A549 (cell line): ENCODE measurements at regions not wholly inside any gene's neighbourhood (a gene's known extent, or its start where the extent isn't known, plus 50 kb on each side); places are given as distances from the start of the nearest gene placed in this dataset.

Experiments
- ATAC-seq, 2 experiments: fragments of 200-7000 bp in 1 of 2; fragments of >200 bp in 1 of 2; cut with Nextera tagmentation in 1 of 2; cut with Tn5 transposase in 1 of 2; 3 replicates each; pipeline versions ENCODE4 v1.8.0 to v1.9.1; 2018 to 2020; ENCODE audit warnings: mild to moderate bottlenecking in 1 of 2, moderate library complexity in 1 of 2
- CTCF ChIA-PET: fragments of 300-600 bp; sonication (Branson Sonifier 250); formaldehyde crosslinking; extraction: SDS; loops from one replicate; lab custom pipeline; 2021; ENCODE audit warnings: antibody characterized with exemption, inconsistent platforms; lab: Yijun Ruan, JAX
- POLR2A ChIA-PET: fragments of 350-600 bp; formaldehyde crosslinking; extraction: SDS; loops from one replicate; lab custom pipeline; 2021; ENCODE audit warnings: antibody characterized with exemption, inconsistent platforms; lab: Yijun Ruan, JAX
- DNase-seq, 2 experiments: peaks; one replicate each; pipeline versions ENCODE4 v3.0.0 to v3.0.0-alpha.2; 2011 to 2016; ENCODE audit warnings: low read depth in 1 of 2, low spot score in 1 of 2
- FAIRE-seq: peaks from 2 replicates; lab custom pipeline; 2011; peaks lifted over from hg19 to GRCh38; lab: Jason Lieb, UNC
- H3K27ac ChIP-seq, 2 experiments: fragments of >200 bp; sonication (Bioruptor Twin); formaldehyde crosslinking; 3 replicates each; pipeline ENCODE4 v1.5.1; 2016 to 2017
- H3K4me1 ChIP-seq: fragments of >200 bp; sonication (Bioruptor Twin); formaldehyde crosslinking; 3 replicates; pipeline ENCODE4 v1.6.1; 2016
- H3K4me2 ChIP-seq: fragments of >200 bp; sonication (Bioruptor Twin); formaldehyde crosslinking; 3 replicates; pipeline ENCODE4 v1.6.1; 2016
- H3K4me3 ChIP-seq: fragments of >200 bp; sonication (Bioruptor Twin); formaldehyde crosslinking; 3 replicates; pipeline ENCODE4 v1.5.1; 2016
- H3K9me3 ChIP-seq: fragments of >200 bp; sonication (Bioruptor Twin); formaldehyde crosslinking; 3 replicates; pipeline ENCODE4 v1.6.1; 2016
- BCL3 ChIP-seq: fragments of >200 bp; sonication (Bioruptor Twin); formaldehyde crosslinking; IDR thresholded peaks from 3 replicates; pipeline ENCODE4 v1.6.1; 2016
- CBX2 ChIP-seq: fragments of 200-600 bp; sonication (generic); IDR thresholded peaks from 2 replicates; pipeline ENCODE4 v1.6.1; 2016; ENCODE audit warnings: low read depth, mild to moderate bottlenecking, borderline replicate concordance
- CEBPB ChIP-seq, 2 experiments: fragments of >200 bp in 1 of 2; sonication (Bioruptor Twin) in 1 of 2; formaldehyde crosslinking in 1 of 2; IDR thresholded peaks; 2 replicates each; pipeline ENCODE4 v1.6.1; 2012 to 2016
- CHD4 ChIP-seq: fragments of 200-600 bp; sonication (generic); IDR thresholded peaks from 2 replicates; pipeline ENCODE4 v1.6.1; 2016; ENCODE audit warnings: antibody characterized with exemption, mild to moderate bottlenecking, borderline replicate concordance
- EHMT2 ChIP-seq: fragments of 200-600 bp; sonication (generic); IDR thresholded peaks from 2 replicates; pipeline ENCODE4 v1.6.1; 2016; ENCODE audit warnings: antibody characterized with exemption, low read depth, mild to moderate bottlenecking, moderate library complexity
- EP300 ChIP-seq, 2 experiments: fragments of >200 bp; sonication (Bioruptor Twin); formaldehyde crosslinking; IDR thresholded peaks; 2 replicates in 1 of 2; 3 replicates in 1 of 2; pipeline ENCODE4 v1.6.1; 2016 to 2017
- ESRRA ChIP-seq: fragments of 150-350 bp; IDR thresholded peaks from 2 replicates; pipeline ENCODE4 v1.6.1; 2014; ENCODE audit warnings: mild to moderate bottlenecking, low read length, borderline replicate concordance
- FOSL2 ChIP-seq, 2 experiments: fragments of 450-650 bp in 1 of 2; fragments of >200 bp in 1 of 2; sonication (Bioruptor Twin) in 1 of 2; formaldehyde crosslinking; IDR thresholded peaks; 2 replicates each; pipeline versions ENCODE4 v1.5.0 to v1.6.1; 2016 to 2020; ENCODE audit warnings: mild to moderate bottlenecking in 1 of 2, moderate library complexity in 1 of 2
- GATA3 ChIP-seq: IDR thresholded peaks from 2 replicates; pipeline ENCODE4 v1.6.1; 2012; ENCODE audit warnings: borderline replicate concordance
- HOXA7 ChIP-seq: fragments of 250-450 bp; sonication (Bioruptor Pico); IDR thresholded peaks from 2 replicates; pipeline ENCODE4 v1.5.0; 2020; ENCODE audit warnings: mild to moderate bottlenecking, moderate library complexity
- JUN ChIP-seq, 2 experiments: fragments of >200 bp; sonication (Bioruptor Twin); formaldehyde crosslinking; IDR thresholded peaks; 2 replicates in 1 of 2; 3 replicates in 1 of 2; pipeline ENCODE4 v1.6.1; 2016 to 2017
- JUNB ChIP-seq: fragments of >200 bp; sonication (Bioruptor Twin); formaldehyde crosslinking; IDR thresholded peaks from 2 replicates; pipeline ENCODE4 v1.6.1; 2016
- MAFK ChIP-seq: fragments of 450-650 bp; IDR thresholded peaks from 2 replicates; pipeline ENCODE4 v1.6.1; 2014; ENCODE audit not compliant: partially characterized antibody
- MYC ChIP-seq: IDR thresholded peaks from 2 replicates; pipeline ENCODE4 v1.6.1; 2012; ENCODE audit warnings: mild to moderate bottlenecking, inconsistent platforms, low read length, improper control_type of control experiment, borderline replicate concordance
- NFE2L2 ChIP-seq: fragments of 150-350 bp; conservative IDR thresholded peaks from 2 replicates; pipeline ENCODE4 v1.6.1; 2014; ENCODE audit warnings: low read length
- PBX3 ChIP-seq: IDR thresholded peaks from 2 replicates; pipeline ENCODE4 v1.6.1; 2012
- POLR2AphosphoS2 ChIP-seq: conservative IDR thresholded peaks from 2 replicates; pipeline ENCODE4 v1.6.1; 2012; ENCODE audit warnings: low read length, improper control_type of control experiment, inconsistent platforms
- RAD21 ChIP-seq, 2 experiments: fragments of >200 bp in 1 of 2; sonication (Bioruptor Twin) in 1 of 2; formaldehyde crosslinking in 1 of 2; IDR thresholded peaks in 1 of 2; conservative IDR thresholded peaks in 1 of 2; 2 replicates in 1 of 2; 3 replicates in 1 of 2; pipeline ENCODE4 v1.6.1; 2012 to 2018; ENCODE audit warnings: inconsistent platforms in 1 of 2
- RARB ChIP-seq: fragments of 250-450 bp; sonication (Bioruptor Pico); IDR thresholded peaks from 2 replicates; pipeline ENCODE4 v1.8.0; 2021; ENCODE audit warnings: mild to moderate bottlenecking, moderate library complexity
- REST ChIP-seq: fragments of 200-600 bp; sonication (generic); IDR thresholded peaks from 2 replicates; pipeline ENCODE4 v1.6.1; 2016; ENCODE audit warnings: antibody characterized with exemption, mild to moderate bottlenecking, moderate library complexity
- RNF2 ChIP-seq: fragments of 200-600 bp; sonication (generic); IDR thresholded peaks from 2 replicates; pipeline ENCODE4 v1.6.1; 2016; ENCODE audit warnings: low read depth, mild to moderate bottlenecking, antibody characterized with exemption, moderate library complexity, borderline replicate concordance
- SMC3 ChIP-seq: fragments of >200 bp; sonication (Bioruptor Twin); formaldehyde crosslinking; IDR thresholded peaks from 3 replicates; pipeline ENCODE4 v1.6.1; 2018; ENCODE audit warnings: inconsistent platforms
- SREBF2 ChIP-seq: fragments of 450-650 bp; IDR thresholded peaks from 2 replicates; pipeline ENCODE4 v1.6.1; 2014; ENCODE audit warnings: mild to moderate bottlenecking, moderate library complexity
- TP53 ChIP-seq: fragments of 250-450 bp; sonication (Bioruptor Pico); IDR thresholded peaks from 2 replicates; pipeline ENCODE4 v1.5.0; 2021; ENCODE audit warnings: mild to moderate bottlenecking, moderate library complexity
- ZC3H11A ChIP-seq: fragments of 450-650 bp; IDR thresholded peaks from 2 replicates; pipeline ENCODE4 v1.6.1; 2014; ENCODE audit warnings: antibody characterized with exemption, mild to moderate bottlenecking
- ZFP36 ChIP-seq: fragments of 450-650 bp; IDR thresholded peaks from 2 replicates; pipeline ENCODE4 v1.6.1; 2014; ENCODE audit warnings: borderline replicate concordance; ENCODE audit not compliant: partially characterized antibody
- ZNF302 ChIP-seq: fragments of 250-450 bp; sonication (Bioruptor Pico); IDR thresholded peaks from 2 replicates; pipeline ENCODE4 v1.9.0; 2021; ENCODE audit warnings: inconsistent platforms, mild to moderate bottlenecking, moderate library complexity
- ZSCAN20 ChIP-seq: fragments of 250-450 bp; sonication (Bioruptor Pico); IDR thresholded peaks from 2 replicates; pipeline ENCODE4 v1.8.0; 2022; ENCODE audit warnings: mild to moderate bottlenecking, moderate library complexity
- WGBS: methylation state at CpG from one replicate; pipeline ENCODE4 v1.1.6; 2017; ENCODE audit errors: missing lambda C conversion rate; 5-methylcytosine and 5-hydroxymethylcytosine counted together

GRCh38 chr3:117874028-117874690, 1160.5 kb downstream of the IGSF11 start (continued):
- TF ChIP-seq ESRRA (no peak), EP300 (IDR thresholded peaks at IDR 0.05) (no peak), SMC3 (no peak), JUN (IDR thresholded peaks at IDR 0.05) (no peak), MYC (no peak), RARB (no peak), SREBF2 (no peak), RNF2 (no peak), PBX3 (no peak), CHD4 (no peak), MAFK (no peak)

- POLR2A ChIA-PET: no interaction called here
- DNase-seq (peak in 1 of 2 experiments; percentile 66), ATAC-seq (peak; percentile 71 to 86), FAIRE-seq (peak; percentile 68)
- H3K27ac ChIP-seq: peak overlapping the region; percentile 58 to 75
- H3K4me2 ChIP-seq: peak overlapping the region; percentile 69
- H3K4me1 ChIP-seq: peaks cover 40% of the 10 kb centered on the region
- no peaks in the 10 kb centered on the region for H3K9me3 ChIP-seq
- CTCF ChIA-PET: interaction anchor here (0.8 to 1.3 kb wide), 2 partner anchors 10 to 14 kb away, joined by 3 to 4 read pairs; no protein-coding TSS in a partner anchor
- TF ChIP-seq JUNB (peak; percentile 57; the same call in 1 of the 2 replicates), CEBPB (IDR thresholded peaks at IDR 0.05) (peak in 1 of 2 experiments; percentile 77; a peak in 2 of 4 replicates), FOSL2 (IDR thresholded peaks at IDR 0.05) (peak; percentile 33), FOSL2 (CRISPR knock-in tag; IDR thresholded peaks at IDR 0.05) (peak; percentile 57; the same call in 1 of the 2 replicates), EHMT2 (no peak), BCL3 (0 out of 3 replicates have a peak, but pooled peaks have one; percentile 26), SREBF2 (no peak), GATA3 (peak; percentile 74; the same call in 1 of the 2 replicates), RAD21 (conservative IDR thresholded peaks at IDR 0.05 in 1 of 2, IDR thresholded peaks at IDR 0.05 in 1 of 2) (peak in 1 of 2 experiments; percentile 29; a peak in 1 of 5 replicates), ZC3H11A (no peak), EP300 (IDR thresholded peaks at IDR 0.05) (peak in 1 of 2 experiments; percentile 33; a peak in 1 of 5 replicates), ZFP36 (no peak), TP53 (no peak)
- H3K4me3 ChIP-seq: no peak overlapping the region; the same call in 2 of the 3 replicates
- 4% methylated on average over 1 of the region's 1 CpG for WGBS
These were observed 1159.5 kb downstream of the IGSF11 start for GRCh38 chr3:117874904-117875874.

GRCh38 chr3:117875887-117876286, 1158.8 kb downstream of the IGSF11 start:
- WGBS: 44% methylated on average over 1 of the region's 1 CpG
- ATAC-seq: no peak

More at GRCh38 chr3:117875887-117876286, 1158.8 kb downstream of the IGSF11 start:
- DNase-seq (no peak), FAIRE-seq (no peak)
- peak overlapping the region; percentile 69 for H3K4me2 ChIP-seq
- no peaks in the 10 kb centered on the region for H3K9me3 ChIP-seq
- TF ChIP-seq ZSCAN20 (CRISPR knock-in tag): no peak
- TF ChIP-seq ZNF302: no peak
- TF ChIP-seq REST: no peak
- TF ChIP-seq POLR2AphosphoS2: no peak
- TF ChIP-seq HOXA7: no peak
- TF ChIP-seq CBX2: no peak
- no peak for TF ChIP-seq NFE2L2
- peak overlapping the region; percentile 58 to 75 for H3K27ac ChIP-seq
- peaks cover 40% of the 10 kb centered on the region for H3K4me1 ChIP-seq
- CTCF ChIA-PET: no interaction called here
- H3K4me3 ChIP-seq: no peak overlapping the region
- POLR2A ChIA-PET: no interaction called here
